GM21529 (cell line): ENCODE measurements at regions not wholly inside any gene's neighbourhood (a gene's known extent, or its start where the extent isn't known, plus 50 kb on each side); places are given as distances from the start of the nearest gene placed in this dataset.
"Not testable (repeated sequence)": the region's sequence is repeated elsewhere in the genome, so short reads cannot be mapped to it uniquely, and the experiment has no call there.

Source experiments
- ATAC-seq: cut with Tn5 transposase; IDR thresholded peaks from one replicate; pipeline ENCODE4 v1.9.1; 2021; ENCODE audit not compliant: unreplicated experiment

DNA sequence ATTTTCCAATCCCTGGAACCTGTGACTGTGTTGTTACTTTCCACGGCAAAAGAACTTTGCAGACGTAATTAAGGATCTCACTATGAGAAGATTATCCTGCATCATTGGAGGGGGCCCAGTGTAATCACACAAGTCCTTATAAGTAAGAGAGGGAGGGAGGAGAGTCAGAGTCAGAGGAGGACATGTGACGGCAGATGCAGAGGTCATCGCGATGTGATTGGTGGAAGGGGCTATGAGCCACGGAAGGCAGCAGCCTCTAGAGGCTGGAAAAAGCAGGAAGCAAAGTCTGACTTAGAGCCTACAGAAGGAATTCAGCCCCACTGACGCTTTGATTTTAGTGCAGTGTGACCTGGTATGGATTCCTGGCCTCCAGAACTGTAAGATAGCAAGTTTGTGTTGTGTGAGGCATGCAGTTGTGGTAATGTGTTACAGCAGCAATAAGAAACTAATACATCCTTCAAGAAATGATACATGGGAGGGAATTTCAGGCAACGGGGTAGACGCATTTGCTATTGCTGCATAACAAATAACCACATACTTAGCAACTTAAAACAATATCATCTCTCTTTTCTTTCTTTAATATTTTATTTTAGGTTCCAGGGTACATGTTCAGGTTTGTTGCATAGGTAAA is 112.7 kb upstream of the SERPINE2 start:
- ATAC-seq, result no peak

DNA sequence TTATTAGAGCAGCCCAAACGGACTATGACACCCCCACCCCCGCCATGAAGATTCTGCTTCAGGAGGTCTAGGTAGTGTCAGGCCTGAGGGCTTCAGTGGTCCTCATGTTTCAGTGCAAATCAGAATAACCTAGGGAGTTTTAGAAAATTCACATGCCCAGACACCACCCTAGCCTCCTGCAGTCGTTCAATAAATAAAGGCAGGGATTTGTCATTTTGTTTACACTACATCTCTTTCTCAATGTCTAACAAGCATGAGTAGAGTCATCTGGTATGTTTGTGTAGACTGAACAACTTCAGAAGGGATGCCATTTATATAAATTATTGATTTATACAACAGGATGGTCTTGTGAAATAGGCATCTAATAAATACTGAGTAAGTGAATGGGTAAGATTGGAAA is 112.1 kb upstream of the SERPINE2 start:
- ATAC-seq, result no peak

DNA sequence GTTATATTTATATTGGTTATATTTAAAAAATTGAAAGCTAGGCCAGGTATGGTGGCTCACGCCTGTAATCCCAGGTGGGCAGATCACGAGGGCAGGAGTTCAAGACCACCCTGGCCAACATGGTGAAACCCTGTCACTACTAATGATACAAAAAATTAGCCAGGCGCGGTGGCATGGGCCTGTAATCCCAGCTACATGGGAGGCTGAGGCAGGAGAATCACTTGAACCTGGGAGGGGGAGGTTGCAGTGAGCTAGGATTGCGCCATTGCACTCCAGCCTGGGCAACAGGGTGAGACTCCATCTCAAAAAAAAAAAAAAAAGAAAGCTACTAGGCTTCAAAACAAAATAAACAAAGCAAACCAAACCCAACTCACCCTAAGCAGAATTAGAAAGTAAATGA is 109.0 kb upstream of the SERPINE2 start:
- not testable (repeated sequence) for ATAC-seq

DNA sequence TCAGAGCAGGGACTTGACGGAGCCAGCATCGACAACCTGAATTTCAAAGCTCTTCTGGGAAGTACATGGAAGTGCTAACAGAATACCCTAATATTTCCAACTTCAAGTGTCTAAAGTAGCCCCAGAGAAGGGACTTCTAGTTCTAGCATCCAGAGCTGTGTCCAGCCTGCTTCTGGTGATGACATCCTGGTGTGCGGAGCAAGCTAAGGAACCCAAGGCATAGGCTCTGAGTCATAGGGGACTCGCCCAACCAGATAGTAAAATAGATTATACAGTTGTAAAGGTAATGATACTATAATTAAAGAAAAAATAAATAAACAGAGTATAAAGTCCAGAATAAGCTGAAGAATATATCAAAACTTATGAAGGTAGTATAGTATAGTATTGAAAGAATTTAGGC is 108.1 kb upstream of the SERPINE2 start:
- no peak for ATAC-seq

DNA sequence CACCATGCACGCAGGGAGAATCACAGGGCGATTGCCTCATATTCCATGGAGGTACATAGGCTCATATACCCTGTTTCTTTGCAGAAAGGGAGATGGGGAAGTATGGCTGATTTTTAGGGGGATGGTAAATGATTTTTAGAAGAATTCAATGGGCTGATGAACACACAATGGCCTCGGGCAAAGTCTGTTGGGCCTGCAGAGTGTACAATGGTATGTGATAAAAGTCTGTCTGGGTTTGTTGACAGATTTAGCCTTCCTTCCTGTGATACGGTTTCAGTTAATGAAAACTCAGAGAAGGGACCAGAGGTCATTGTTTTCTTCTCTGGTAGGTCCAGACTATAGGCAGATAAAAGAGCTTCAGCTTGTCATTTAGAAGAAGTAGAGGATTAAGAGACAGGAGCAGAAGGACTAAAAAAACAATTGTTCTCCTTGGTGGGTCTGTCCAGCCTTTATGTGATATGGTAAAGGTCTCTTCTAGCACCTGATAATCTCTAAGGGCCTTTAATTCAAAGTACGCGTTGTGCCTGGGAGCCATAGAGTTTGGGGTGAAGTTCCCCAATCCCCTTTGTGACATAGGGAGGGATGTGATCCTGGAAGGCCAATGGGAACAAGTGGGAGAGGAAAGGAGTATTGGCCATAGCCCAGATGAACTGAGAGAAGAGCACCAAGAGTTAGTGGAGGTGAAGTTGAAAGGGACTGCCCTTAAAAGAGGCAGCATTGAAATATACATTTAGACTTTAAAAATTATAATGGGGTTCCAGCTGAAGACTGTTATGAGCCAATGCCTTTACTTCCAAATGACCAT is 107.5 kb upstream of the SERPINE2 start:
- ATAC-seq, result no peak

DNA sequence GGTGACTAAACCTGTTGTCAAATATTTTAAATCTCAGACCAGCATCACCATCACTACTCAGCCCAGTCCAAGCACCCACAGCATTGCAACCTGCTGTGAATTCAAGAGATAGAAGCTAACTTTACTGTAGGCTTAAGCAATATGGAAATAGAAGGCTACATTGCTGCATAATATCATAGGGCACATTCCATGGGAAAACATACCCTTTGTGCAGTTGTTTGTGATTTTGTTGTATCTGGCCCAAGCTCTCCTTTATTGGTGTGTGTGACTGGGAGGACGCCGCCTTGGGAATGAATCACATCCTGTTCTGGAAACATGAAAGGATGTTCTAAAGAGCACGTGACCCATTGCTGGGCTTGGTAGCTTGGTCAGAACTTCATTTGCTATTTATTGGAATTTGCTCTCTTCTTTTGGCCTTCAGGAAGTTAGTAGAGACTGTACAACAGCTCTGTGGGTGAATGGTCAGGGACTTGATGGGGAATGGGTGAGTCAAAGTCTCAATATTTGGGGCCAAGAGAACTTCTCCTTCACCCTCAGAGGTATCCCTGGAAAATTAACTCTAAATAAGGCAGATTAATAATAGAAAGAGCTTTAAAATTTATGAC is 106.8 kb upstream of the SERPINE2 start:
- ATAC-seq, result no peak

DNA sequence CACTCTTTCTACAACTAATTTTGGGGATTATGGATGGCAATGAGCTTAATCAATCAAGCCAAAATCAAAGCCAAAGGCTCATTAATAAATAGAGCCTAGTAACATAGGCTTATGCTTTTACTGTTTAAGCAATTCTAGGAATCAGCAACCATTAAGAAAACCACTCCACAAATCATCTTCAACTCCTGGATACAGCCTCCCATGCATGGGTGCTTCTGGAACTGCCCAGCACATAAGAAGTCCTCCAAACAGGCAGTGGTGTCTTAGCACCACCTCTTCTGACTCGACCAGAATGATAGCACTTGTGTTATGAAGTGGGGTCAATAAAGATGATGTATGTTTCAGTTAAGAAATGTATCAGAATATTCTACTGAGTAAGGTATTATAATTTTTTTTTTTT is 104.4 kb upstream of the SERPINE2 start:
- ATAC-seq, result no peak

DNA sequence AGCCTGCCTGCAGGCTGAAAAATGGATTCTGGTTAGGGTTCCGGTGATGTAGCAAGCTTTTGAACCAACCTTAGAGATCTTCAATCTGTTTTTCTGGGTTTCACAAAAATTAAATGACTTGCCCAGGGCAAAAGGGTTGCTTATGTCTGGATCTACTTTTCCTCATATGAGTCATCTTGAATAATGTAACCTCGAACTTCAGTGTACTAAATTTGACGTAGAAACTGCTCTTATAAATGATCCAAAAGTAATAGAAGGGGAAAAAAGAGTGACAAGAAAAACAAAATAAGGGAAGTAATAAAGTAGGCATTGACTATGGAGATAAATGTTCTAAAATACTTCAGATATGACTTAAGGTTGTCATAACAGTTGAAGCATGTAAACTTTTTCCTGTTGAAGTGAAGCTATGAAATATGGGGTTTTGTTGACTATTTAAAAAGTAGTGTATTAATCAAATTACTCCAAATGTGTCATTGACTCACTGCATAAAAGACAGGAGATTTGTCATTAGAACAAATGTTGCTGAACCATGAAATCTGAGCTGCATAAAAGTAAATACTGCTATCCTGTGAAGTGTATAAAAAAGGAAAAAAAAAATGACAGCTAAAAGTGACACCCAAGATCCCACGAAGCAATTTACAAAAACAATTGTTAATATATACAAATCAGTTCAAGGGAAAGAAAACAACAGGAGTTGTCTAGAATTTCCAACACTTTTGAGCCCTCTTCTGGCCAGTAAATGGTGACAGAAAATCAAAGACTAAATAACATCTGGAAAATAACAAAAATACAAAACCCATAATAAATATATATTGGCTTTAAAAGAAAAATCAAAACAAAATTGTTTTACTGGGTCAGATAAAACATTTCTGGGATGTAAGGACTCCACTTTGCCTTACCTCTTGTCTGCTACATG is 103.6 kb upstream of the SERPINE2 start:
- ATAC-seq, result no peak

DNA sequence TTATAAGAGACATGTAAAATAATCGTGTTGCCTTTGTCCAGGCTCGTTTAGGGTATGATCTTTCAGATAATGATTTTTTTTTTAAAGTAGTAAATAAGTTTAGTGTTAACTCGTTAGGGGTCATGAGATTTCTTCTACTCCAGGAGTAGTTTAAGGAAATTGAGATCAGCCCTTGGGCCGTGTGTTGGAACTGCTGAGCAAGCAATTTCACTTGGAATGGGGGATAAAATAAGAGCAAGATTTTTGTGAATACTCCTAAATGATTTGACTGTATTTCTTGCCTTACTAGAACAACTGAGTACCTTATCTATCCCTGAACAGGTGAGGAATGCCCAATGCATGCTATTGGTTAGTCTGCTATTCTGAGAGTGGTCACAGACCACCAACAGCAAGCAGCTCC is 102.2 kb upstream of the SERPINE2 start:
- no peak for ATAC-seq

DNA sequence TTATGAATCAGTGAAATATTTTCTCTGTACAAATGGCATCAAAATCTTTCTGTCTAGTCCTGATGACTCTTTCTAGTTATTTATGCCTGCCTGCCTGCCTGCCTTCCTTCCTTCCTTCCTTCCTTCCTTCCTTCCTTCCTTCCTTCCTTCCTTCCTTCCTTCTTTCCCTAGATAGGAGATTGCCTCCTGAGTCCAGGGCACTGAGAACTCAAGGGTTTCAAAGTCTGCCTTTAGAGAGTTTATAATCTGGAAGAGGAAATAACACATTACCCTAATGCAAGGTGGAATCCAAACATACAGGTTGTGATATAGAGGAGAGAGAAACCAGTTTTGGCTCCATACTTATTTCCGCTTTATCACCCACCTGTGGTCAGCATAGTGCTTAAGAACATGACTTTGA is 98.1 kb upstream of the SERPINE2 start:
- ATAC-seq, result no peak

DNA sequence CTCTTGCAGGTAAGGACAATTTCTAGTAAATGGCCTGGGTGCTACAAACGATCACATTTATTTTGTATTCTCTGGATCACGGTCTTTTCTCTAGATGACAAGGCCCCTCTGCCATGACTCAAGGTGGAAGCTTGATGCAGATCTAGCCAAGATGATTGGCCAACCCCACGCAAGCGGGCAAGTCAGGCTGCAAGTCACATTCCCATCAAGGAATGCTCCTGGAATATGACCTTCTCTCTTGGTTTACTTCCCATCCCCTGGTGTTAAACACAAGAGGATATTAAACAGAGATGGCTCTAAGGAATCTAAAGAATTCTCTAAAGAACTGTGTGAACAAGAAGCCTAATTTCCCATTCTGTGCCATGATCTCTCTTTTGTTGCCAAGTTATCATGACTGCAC is 97.3 kb upstream of the SERPINE2 start:
- ATAC-seq, result no peak

DNA sequence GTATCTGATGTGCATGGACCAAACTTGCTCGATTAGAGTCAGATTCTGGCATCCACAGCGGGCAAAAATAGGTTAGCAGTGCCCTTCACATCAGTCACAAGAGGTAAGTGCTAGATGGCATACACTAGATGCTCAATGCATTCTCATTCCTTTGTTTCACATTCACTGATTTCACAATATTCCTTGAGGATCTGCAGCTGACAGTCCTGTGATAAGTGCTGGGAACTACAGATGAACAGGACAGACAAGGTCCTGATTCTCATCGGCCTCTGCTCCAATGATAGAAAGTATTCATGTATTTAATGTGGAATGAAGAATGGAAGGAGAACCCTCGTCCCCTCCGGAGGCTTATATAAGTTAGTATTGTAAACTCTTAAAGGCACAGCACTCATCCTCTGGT is 96.8 kb upstream of the SERPINE2 start:
- ATAC-seq, result no peak

DNA sequence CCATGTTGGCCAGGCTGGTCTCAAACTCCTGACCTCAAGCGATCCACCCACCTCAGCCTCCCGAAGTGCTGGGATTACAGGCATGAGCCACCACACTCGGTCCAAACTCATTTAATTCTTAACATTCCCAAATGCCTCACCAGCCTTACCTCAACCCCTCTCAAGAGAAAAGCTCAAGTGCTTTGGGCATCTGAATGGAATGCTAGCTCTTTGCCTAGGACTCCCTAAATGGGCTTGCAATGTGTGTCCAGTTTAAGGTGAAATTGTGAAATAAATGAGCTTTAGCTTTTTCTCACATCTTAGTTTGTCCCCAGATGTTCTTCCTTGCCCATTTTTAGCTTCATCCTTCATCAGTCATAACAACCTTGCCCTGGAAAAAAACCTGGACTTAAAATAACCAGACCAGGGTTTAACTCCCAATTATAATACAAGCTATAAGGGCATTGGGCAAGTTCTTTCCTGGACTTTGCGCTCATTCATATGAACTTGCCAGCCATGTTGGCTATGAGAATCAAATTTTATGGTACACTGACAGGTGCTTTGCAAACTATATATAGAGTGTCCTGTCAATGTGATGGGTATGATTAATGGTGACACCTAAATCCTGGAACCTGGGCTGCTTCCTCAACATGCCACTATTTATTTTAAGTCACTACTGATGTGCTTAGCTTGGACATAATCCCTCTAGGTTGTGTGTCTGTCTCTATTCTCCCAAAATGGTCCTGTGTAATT is 95.1 kb upstream of the SERPINE2 start:
- no peak for ATAC-seq

DNA sequence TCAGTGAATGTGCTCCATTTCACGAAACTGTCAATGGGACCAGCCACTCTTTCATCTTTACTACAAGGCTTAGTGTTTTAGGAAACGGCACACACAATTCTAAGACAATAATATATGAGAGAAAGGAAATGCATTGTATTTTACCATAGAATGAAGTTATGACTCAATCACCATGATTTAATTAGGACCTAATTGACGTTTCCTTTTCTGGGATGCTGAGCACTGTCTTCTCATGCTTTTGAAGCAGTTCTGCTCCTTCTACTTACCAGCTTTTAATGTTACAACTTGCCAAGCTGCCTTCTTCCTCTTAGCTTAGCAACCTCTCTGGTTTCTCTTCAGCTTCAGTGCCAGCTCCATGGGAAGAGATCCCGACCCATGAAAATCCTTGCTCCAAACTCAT is 94.3 kb upstream of the SERPINE2 start:
- ATAC-seq, result no peak

DNA sequence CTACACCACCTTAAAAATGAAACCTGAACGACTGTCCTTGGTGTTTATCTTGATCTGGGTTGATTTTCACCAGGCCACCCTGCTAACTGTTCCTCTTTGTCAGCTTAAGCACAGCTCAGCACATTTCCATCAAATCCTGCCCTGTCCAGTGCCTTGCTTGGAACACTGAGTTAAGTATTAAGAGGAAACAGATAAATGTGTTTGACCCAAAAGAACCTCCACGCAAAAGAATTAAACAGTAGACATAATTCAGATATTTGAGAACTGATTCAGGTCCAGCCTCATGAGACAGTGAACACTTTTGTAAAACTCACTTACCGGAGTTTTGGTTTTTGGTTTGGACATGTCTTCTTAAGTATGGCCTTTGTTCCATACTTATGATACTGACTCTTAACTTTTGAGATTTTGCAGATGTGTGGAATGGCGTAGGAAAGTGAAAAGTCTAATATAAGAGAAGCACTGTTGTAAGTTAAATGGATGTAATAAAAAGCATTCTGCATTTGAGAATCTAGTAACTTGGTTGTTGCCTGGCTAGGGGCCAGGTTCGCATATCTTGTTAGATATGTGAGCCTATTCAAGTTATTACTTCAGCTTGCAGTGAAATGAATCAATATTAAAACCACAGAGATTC is 88.9 kb upstream of the SERPINE2 start:
- ATAC-seq, result no peak

DNA sequence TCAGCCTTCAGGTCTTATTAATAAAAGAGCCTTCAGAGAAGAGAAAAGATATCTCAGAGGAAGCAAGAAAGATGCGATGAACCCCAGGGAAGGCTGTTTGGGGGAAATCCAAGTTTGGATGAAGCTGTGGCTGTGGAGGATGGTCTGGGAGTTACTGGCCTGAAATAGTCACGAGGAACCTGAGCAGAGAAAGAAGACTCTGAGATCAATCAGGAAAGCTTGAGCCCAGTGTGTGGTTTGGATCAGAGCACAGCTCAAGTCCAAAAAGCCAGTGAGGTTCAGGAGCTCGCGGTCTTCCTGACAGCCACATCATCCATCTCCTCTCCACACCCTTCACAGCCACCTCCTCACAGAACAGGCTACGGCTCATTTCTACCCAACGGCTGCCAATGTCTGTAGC is 87.4 kb upstream of the SERPINE2 start:
- ATAC-seq, result no peak

DNA sequence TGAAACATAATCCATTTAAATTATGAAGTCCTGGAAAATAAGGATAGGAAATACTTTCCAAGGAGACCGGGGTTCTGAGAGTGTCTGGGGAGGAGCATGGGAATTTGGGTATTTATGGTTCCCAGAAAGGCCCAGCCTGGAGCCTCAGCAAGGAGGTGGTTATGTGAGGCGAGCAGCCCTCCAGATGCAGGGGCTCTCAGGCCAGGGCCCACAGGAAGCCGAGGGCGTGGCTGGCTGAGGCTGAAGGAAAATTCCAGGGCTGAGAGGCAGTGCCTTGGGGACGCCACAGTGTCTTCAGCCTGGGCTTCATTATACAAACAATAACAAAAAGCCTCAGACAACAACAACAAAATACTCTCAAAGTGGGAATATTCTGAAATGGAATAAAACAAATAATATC is 86.9 kb upstream of the SERPINE2 start:
- no peak for ATAC-seq

DNA sequence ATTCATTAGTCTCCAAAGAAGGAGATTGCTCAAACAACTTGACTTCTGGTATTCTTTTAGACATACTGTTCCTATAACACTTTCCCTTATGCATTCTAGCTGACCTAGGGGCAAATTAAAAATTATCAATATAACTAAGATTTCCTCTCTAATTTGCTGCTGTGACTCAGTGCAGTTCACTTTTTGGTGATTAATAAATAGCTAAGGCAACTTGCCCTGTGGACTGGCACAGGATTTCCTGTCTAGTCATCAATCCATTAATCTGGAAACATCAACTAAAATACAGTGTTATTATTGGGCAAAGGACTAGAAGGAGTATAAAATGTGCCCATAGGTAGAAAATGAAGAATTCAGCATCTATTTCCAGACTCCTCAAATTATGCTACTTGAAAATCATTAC is 83.5 kb upstream of the SERPINE2 start:
- ATAC-seq, result no peak

DNA sequence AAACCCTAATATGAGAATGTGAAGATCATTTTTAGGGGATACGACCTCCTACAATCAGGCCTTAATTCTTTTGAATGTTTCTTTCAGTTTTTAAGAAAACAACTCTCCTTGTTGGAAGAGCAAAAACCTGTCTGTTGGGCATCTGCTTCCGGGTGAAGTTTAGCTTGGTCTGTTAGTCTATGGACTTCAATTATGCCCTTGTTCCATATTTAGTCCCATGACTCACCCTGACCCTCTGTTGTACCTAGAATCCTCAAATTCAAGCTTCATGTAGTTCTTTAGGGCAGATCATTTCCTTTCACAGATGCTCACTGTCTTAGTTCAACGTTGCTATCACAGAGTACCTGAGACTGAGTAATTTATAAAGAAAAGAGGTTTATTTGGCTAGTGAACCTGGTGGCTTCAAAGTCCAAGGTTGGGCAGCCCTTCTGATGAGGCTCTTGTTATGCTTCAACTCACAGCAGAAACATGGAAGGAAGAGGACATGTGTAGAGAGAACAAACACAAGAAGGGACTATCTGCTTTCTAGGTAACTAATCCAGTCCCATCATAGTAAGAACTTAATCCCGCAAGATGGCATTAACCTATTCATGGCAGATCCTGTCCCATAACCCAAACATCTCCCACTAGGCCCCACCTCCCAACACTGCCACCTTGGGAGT is 82.5 kb upstream of the SERPINE2 start:
- no peak for ATAC-seq

DNA sequence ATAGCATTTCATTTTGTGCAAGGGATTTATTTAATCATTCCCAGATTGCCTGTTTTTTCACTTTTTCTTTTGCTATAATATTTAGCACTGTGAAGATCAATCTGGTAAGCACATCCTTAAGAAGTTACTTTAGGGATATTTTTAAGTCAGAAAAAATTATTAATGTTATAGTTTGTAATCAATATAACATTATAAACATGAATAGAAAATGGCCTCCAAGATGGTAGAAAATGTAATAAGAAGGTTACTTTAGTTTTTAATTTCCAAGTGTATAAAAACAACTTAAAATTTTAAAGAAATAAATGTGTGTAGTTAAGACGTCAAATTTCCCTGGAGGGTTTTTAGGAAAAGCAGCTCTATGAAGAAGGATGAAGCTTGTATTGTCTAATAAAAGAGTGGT is 81.9 kb upstream of the SERPINE2 start:
- no peak for ATAC-seq
